ENCODE measurements at regions not wholly inside any gene's neighbourhood (a gene's known extent, or its start where the extent isn't known, plus 50 kb on each side); places are given as distances from the start of the nearest gene placed in this dataset.

DNA sequence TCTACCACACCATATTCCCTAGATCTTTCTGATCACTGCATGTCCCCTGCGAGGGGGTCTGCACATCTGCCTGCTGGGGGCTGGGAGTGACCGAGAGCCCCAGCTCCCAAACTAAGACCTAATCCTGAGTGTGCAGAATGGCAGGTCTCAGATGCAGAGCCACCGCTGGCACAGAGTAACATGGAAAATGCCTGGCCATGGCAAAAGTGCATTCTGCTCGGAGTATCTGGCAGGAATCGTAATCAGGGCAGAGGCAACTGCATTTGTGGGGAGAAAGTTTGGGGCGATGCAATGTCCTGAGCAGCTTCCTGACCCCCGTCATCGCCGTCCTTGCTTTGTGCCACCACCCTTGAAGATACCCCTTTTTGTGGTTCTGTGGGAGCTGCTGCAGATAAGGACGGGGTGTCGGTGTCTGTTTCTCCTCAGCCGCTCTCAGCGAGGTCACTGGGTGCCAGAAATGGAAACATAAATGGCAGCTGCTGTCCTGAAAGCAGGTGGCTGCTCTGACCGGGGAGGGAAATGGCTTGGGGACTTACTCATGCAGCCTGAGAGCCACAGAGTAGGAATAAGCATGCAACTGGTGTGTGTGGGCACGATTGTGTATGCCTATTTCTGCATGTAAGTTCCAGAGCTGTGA lies 157.9 kb downstream of the LY86 start:
- TF ChIP-seq CTCF (IDR thresholded peaks at IDR 0.05; ENCODE audit: unreplicated experiment in 3 of 3): no peak
- Mint-ChIP-seq H3K9me3 (no peaks in the 10 kb centered on the region), H3K27me3 (ENCODE audit: low read depth) (peaks cover 41% of the 10 kb centered on the region), H3K4me1 (peaks cover 55% of the 10 kb centered on the region), H3K4me3 (no peak overlapping the region), H3K27ac (peak overlapping the region in 2 of 3 experiments; percentile 8 to 64), H3K36me3 (ENCODE audit: low read depth) (no peaks in the 10 kb centered on the region)

DNA sequence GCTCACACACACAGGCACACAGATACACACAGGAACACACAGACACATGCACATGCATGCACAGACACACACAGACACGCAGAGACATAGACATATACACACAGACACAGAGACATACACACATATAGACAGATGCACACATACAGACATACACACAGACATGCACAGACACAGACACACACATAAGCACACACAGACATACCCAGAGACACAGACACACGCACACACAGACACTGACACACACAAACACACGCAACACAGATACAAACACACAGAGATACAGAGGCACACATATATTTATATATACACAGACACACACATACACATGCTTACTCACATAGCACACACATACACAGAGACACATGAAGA lies 158.4 kb downstream of the LY86 start:
- H3K27me3 Mint-ChIP-seq (ENCODE audit: low read depth): peaks cover 44% of the 10 kb centered on the region
- peak overlapping the region in 2 of 3 experiments; percentile 1 to 8 for H3K27ac Mint-ChIP-seq
- H3K4me3 Mint-ChIP-seq: no peak overlapping the region
- H3K4me1 Mint-ChIP-seq: peaks cover 60% of the 10 kb centered on the region
- no peaks in the 10 kb centered on the region for H3K36me3 Mint-ChIP-seq (ENCODE audit: low read depth)
- TF ChIP-seq CTCF (IDR thresholded peaks at IDR 0.05; ENCODE audit: unreplicated experiment in 3 of 3): no peak
- H3K9me3 Mint-ChIP-seq: no peaks in the 10 kb centered on the region

GRCh38 chr6:6747371-6747770 lies 158.9 kb downstream of the LY86 start:
- TF ChIP-seq CTCF (IDR thresholded peaks at IDR 0.05; ENCODE audit: unreplicated experiment in 3 of 3): no peak
- H3K4me1 Mint-ChIP-seq: peaks cover 64% of the 10 kb centered on the region
- no peak overlapping the region for H3K4me3 Mint-ChIP-seq
- peak overlapping the region in 1 of 3 experiments; percentile 1 for H3K27ac Mint-ChIP-seq
- H3K27me3 Mint-ChIP-seq (ENCODE audit: low read depth): peaks cover 48% of the 10 kb centered on the region
- H3K9me3 Mint-ChIP-seq: no peaks in the 10 kb centered on the region
- no peaks in the 10 kb centered on the region for H3K36me3 Mint-ChIP-seq (ENCODE audit: low read depth)

DNA sequence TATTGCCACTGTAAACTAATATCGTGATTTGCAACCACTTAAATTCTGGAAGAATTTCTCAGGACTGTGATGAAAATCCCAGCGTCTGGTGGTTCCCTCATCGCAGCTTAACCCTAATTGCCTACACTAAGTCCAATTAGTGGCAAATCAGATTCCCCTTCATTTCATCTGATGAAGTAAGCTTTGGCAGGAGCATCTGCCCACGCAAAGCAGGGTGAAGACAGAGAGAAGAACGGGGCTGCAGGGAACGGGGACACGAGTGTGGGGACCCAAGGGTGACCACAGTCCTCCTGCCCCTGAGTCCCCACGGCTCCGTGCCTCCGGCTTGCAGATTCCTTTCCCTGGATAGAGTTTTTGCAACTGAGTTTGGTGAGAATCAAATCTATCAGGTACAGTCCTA lies 159.5 kb downstream of the LY86 start:
- Mint-ChIP-seq H3K9me3 (no peaks in the 10 kb centered on the region), H3K4me1 (peaks cover 71% of the 10 kb centered on the region), H3K27ac (peak overlapping the region in 1 of 3 experiments; percentile 34), H3K27me3 (ENCODE audit: low read depth) (peaks cover 43% of the 10 kb centered on the region), H3K36me3 (ENCODE audit: low read depth) (no peaks in the 10 kb centered on the region), H3K4me3 (no peak overlapping the region)
- no peak for TF ChIP-seq CTCF (IDR thresholded peaks at IDR 0.05; ENCODE audit: unreplicated experiment in 3 of 3)

DNA sequence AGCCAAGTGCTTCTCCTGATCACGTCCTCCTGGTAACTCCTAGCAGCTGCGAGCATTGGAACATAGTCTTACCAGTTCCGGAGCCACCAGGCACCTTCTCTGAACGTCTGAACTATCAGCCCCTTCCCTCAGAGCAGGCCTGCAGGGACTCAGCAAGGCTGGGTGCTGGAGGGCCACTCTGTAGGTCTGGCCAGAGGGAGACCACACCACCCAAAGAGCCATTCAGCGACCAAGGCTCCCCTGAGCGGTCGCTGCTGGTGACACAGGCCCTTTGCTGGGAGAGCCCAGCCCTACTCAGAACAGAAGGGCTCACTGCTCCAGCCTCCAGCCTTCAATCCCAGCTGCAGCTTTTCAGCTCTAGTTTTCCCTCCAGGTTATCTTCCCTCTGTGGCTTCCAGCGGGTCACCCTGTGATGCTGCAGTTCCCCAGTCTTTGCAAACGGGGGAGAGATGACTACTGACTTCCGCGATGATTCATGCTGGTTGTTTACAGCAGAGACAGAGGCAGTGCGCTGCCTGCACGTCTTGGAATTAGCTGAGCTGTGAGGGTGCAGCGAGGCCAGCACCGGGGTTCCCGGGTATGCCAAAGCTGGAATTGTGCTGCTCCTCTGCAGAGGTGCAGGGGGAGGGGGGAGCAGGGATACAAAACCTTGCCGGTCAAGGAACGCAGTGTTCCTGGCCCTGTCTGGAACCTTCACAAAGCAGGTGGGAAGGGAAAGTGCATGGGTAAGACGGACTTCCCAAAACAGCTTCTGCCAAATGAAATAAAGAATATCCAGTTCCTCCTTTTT lies 161.4 kb downstream of the LY86 start:
- Mint-ChIP-seq H3K9me3 (no peaks in the 10 kb centered on the region), H3K4me3 (peak overlapping the region in 2 of 3 experiments; percentile 21 to 29), H3K4me1 (peaks cover 62% of the 10 kb centered on the region), H3K36me3 (ENCODE audit: low read depth) (no peaks in the 10 kb centered on the region), H3K27me3 (ENCODE audit: low read depth) (peaks cover 32% of the 10 kb centered on the region), H3K27ac (peak overlapping the region; percentile 18 to 72 (median 49))
- no peak for TF ChIP-seq CTCF (IDR thresholded peaks at IDR 0.05; ENCODE audit: unreplicated experiment in 3 of 3)
